Chondrocyte (in vitro differentiated cells): ENCODE measurements at regions not wholly inside any gene's neighbourhood (a gene's known extent, or its start where the extent isn't known, plus 50 kb on each side); places are given as distances from the start of the nearest gene placed in this dataset.

ENCODE experiments used
- DNase-seq: peaks from one replicate; pipeline ENCODE4 v3.0.0; 2021; ENCODE audit warnings: mixed read lengths, low spot score
- H3K27ac Mint-ChIP-seq: one replicate; pipeline ENCODE4 v1.8.0; 2021; ENCODE audit warnings: mild to moderate bottlenecking, moderate library complexity, mixed read lengths; ENCODE audit not compliant: unreplicated experiment
- H3K27me3 Mint-ChIP-seq: 2 replicates; pipeline ENCODE4 v1.8.0; 2021; ENCODE audit warnings: low read depth, mixed read lengths
- H3K36me3 Mint-ChIP-seq: 2 replicates; pipeline ENCODE4 v1.8.0; 2021; ENCODE audit warnings: low read depth, mixed read lengths
- H3K4me1 Mint-ChIP-seq: 2 replicates; pipeline ENCODE4 v1.8.0; 2021; ENCODE audit warnings: low read depth, mild to moderate bottlenecking, mixed read lengths
- H3K4me3 Mint-ChIP-seq: one replicate; pipeline ENCODE4 v1.8.0; 2021; ENCODE audit warnings: mild to moderate bottlenecking, moderate library complexity, mixed read lengths; ENCODE audit not compliant: unreplicated experiment
- H3K9me3 Mint-ChIP-seq: 2 replicates; pipeline ENCODE4 v1.8.0; 2021; ENCODE audit warnings: low read depth, mixed read lengths
- TF ChIP-seq, protein P1 (sequence below): fragments of 200-600 bp; sonication (generic); IDR thresholded peaks from 2 replicates; pipeline ENCODE4 v1.5.0; 2021; ENCODE audit warnings: antibody characterized with exemption, mild to moderate bottlenecking, moderate library complexity

DNA sequence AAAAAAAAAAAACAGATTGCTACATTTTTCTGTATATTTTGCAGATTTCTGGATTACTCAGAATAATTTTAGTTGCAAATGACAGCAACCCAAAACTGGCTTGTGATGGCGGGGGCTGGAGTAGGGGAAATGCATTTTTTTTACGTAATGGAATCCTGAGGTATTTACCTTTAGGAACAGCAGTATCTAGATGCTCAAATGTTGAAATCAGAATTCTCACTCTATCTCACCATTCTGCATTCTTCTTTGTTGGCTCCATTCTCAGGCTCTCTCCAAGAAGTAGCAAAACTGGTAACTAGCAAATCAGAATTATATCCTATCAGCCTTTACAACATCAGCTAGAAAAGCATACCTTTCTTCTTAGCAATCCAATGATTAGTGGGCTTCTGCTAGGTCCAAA, 554.3 kb downstream of the PRELID2 start:
- TF ChIP-seq, protein P1, sequence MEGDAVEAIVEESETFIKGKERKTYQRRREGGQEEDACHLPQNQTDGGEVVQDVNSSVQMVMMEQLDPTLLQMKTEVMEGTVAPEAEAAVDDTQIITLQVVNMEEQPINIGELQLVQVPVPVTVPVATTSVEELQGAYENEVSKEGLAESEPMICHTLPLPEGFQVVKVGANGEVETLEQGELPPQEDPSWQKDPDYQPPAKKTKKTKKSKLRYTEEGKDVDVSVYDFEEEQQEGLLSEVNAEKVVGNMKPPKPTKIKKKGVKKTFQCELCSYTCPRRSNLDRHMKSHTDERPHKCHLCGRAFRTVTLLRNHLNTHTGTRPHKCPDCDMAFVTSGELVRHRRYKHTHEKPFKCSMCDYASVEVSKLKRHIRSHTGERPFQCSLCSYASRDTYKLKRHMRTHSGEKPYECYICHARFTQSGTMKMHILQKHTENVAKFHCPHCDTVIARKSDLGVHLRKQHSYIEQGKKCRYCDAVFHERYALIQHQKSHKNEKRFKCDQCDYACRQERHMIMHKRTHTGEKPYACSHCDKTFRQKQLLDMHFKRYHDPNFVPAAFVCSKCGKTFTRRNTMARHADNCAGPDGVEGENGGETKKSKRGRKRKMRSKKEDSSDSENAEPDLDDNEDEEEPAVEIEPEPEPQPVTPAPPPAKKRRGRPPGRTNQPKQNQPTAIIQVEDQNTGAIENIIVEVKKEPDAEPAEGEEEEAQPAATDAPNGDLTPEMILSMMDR = no peak
- H3K27ac Mint-ChIP-seq = no peak overlapping the region
- H3K36me3 Mint-ChIP-seq = no peaks in the 10 kb centered on the region
- H3K4me3 Mint-ChIP-seq = no peak overlapping the region
- no peak for DNase-seq
- H3K9me3 Mint-ChIP-seq = no peaks in the 10 kb centered on the region
- H3K27me3 Mint-ChIP-seq = no peaks in the 10 kb centered on the region
- no peaks in the 10 kb centered on the region for H3K4me1 Mint-ChIP-seq

DNA sequence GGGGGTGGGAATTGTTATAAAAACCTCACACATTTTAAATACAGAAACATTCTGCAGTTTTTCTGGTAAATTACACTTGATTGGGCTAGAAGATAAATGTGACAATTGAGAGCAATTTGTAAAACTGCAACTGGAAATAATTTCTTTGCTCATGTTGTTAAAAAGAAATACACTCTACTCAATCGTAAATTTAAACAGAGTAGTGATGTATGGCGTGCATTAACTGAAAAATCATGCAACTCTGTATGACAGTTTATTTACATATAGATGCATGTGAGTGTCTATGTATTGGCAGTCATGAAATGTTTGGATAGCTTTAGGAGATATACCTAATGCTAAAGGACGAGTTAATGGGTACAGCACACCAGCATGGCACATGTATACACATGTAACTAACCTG, 554.9 kb downstream of the PRELID2 start:
- Mint-ChIP-seq H3K4me1 (no peaks in the 10 kb centered on the region), H3K27ac (no peak overlapping the region), H3K4me3 (no peak overlapping the region), H3K36me3 (no peaks in the 10 kb centered on the region), H3K9me3 (no peaks in the 10 kb centered on the region), H3K27me3 (no peaks in the 10 kb centered on the region)
- TF ChIP-seq, protein P1 = no peak
- DNase-seq = no peak

DNA sequence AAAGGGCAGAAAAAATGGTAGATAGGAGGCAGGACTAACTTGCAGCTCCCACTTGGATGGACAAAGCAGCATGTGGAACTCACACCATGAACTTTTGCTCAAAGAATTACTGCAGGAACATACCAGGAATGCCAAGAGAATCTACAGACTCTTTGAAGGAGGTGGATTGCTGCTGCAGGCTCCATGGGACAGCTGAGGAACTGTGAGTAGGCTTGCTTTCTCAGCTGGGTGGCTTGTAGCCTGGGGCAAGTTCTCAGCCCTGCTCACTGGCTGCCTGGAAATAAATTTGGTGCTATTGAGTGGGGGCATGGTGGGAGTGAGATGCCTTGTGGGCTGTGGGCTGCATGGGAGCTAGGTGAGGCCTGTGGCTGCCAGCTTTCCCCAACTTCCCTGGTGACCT, 574.5 kb downstream of the PRELID2 start:
- DNase-seq = no peak
- H3K36me3 Mint-ChIP-seq = no peaks in the 10 kb centered on the region
- no peaks in the 10 kb centered on the region for H3K4me1 Mint-ChIP-seq
- peaks cover 8% of the 10 kb centered on the region for H3K9me3 Mint-ChIP-seq
- H3K27me3 Mint-ChIP-seq = no peaks in the 10 kb centered on the region
- TF ChIP-seq, protein P1 = no peak
- no peak overlapping the region for H3K4me3 Mint-ChIP-seq
- H3K27ac Mint-ChIP-seq = no peak overlapping the region

DNA sequence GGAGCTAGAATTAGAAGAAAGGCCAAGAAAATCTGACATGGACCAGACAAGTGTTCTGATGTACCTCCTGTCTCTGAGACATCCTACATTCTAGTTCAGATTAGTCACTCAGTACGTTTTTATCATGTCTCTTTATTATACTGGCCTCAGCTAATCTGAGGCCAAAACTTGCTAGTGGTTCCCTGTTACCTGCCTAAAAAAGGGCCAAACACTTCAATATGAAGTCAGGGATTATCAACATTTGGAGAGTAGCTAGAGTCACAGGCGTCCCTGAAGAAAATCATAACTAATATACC, 587.4 kb downstream of the PRELID2 start:
- H3K27me3 Mint-ChIP-seq = no peaks in the 10 kb centered on the region
- TF ChIP-seq, protein P1 = no peak
- H3K36me3 Mint-ChIP-seq = no peaks in the 10 kb centered on the region
- H3K4me1 Mint-ChIP-seq = peaks cover 44% of the 10 kb centered on the region
- DNase-seq = no peak
- H3K9me3 Mint-ChIP-seq = no peaks in the 10 kb centered on the region
- H3K27ac Mint-ChIP-seq = no peak overlapping the region
- H3K4me3 Mint-ChIP-seq = no peak overlapping the region

DNA sequence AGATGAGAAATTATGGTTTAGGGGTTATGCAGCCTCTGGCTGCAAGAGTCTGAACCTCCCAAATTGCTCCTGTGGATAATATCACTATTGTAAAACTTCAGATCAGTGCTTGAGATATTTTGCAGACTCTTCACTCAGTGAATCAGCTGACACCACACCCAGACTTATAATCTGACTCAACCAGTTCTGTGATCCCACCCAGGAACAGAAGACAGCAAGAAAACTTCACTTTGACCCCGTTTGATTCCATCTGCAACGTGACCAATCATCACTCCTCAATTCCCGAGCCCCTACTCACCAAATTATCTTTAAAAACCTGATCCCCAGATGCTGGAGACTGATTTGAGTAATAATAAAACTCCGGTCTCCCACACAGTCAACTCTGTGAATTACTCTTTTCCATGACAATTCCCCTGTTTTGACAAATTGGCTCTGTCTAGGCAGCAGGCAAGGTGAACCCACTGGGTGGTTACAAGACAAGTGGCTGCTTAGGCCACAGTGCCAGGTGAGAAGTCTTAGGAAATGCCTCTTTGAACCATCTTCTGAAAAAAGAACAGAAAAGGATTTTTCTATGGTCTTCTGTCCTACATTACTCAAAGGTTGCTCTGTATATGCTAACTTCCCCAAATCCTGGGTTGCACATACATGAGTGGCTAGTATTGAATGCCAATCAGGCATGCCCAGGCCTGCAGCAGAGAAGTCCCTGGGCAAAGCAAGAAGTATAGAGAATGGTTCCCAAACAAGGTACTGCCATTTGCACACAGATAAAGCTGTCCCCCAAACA, 588.0 kb downstream of the PRELID2 start:
- DNase-seq = no peak
- no peak overlapping the region for H3K4me3 Mint-ChIP-seq
- H3K27me3 Mint-ChIP-seq = no peaks in the 10 kb centered on the region
- TF ChIP-seq, protein P1 = no peak
- H3K36me3 Mint-ChIP-seq = no peaks in the 10 kb centered on the region
- H3K4me1 Mint-ChIP-seq = peaks cover 50% of the 10 kb centered on the region
- H3K27ac Mint-ChIP-seq = no peak overlapping the region
- no peaks in the 10 kb centered on the region for H3K9me3 Mint-ChIP-seq
